ENCODE measurements at regions not wholly inside any gene's neighbourhood (a gene's known extent, or its start where the extent isn't known, plus 50 kb on each side); places are given as distances from the start of the nearest gene placed in this dataset.

DNA sequence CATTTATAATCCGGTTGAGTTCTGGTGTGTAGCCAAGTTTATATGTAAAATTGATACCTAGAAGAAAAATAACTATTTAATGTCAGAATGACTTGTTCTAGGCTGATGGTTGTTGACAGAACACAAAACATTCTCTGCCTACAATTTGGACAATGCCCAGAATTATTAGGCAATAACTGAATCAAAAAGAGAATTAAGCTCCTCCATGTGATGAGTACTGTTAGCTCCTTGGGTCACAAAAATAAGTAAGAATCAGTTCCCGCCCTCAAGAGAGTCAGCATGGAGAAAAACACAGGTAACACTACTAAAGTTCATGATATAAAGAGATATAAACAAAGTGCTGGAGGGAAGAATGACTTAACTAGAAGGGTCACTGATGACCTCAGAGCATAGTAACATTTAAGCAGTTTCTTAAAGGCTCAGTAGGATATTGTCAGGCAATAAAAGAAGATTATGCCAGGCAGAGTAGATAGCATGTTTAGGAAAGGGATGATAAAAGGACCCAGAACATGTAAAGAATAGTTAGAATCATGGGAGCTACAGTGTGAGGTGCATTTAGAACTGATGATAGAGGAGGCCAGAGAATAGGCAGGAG lies 200.5 kb upstream of the ACTBL2 start:
- no peak overlapping the region for H3K4me3 ChIP-seq (ENCODE audit: low read depth in 1 of 3, low read length in 3 of 3)
- TF ChIP-seq, protein P1, sequence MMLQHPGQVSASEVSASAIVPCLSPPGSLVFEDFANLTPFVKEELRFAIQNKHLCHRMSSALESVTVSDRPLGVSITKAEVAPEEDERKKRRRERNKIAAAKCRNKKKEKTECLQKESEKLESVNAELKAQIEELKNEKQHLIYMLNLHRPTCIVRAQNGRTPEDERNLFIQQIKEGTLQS (IDR thresholded peaks at IDR 0.05) = no peak
- no peak for TF ChIP-seq ZBTB33 (IDR thresholded peaks at IDR 0.05)
- no peak for TF ChIP-seq SP1 (IDR thresholded peaks at IDR 0.05)
- no peak for TF ChIP-seq RAD21 (IDR thresholded peaks at IDR 0.05)
- no peak for TF ChIP-seq EGR1 (IDR thresholded peaks at IDR 0.05; ENCODE audit: low read depth in 2 of 2)
- no peak for TF ChIP-seq GABPA (IDR thresholded peaks at IDR 0.05 in 1 of 2, conservative IDR thresholded peaks at IDR 0.05 in 1 of 2)
- no peak for TF ChIP-seq TAF1 (conservative IDR thresholded peaks at IDR 0.05)
- no peak for TF ChIP-seq HNF4A (conservative IDR thresholded peaks at IDR 0.05)
- no peak for TF ChIP-seq FOXA1 (IDR thresholded peaks at IDR 0.05)
- no peak for TF ChIP-seq RXRA (IDR thresholded peaks at IDR 0.05)
- no peak overlapping the region for H3K9ac ChIP-seq (ENCODE audit: low read depth in 1 of 2, low read length in 2 of 2)
- no peak for DNase-seq (ENCODE audit: low spot score)
- no peak overlapping the region for H3K27ac ChIP-seq (ENCODE audit: low read depth in 1 of 2, low read length in 2 of 2)
- no peaks in the 10 kb centered on the region for H3K27me3 ChIP-seq (ENCODE audit: control insufficient read depth in 4 of 4, insufficient read depth in 4 of 4, low read length in 3 of 4)
- H3K9me3 ChIP-seq (ENCODE audit: control insufficient read depth in 4 of 4, low read length in 3 of 4) = no peaks in the 10 kb centered on the region
- 77% methylated on average over 2 of the region's 2 CpGs for WGBS
- no peaks in the 10 kb centered on the region for H3K4me1 ChIP-seq (ENCODE audit: control insufficient read depth in 4 of 4, insufficient read depth in 4 of 4, low read length in 3 of 4)
- H3K36me3 ChIP-seq (ENCODE audit: control insufficient read depth in 4 of 4, insufficient read depth in 3 of 4, low read depth in 1 of 4, low read length in 3 of 4) = no peaks in the 10 kb centered on the region

GRCh38 chr5:57681942-57682341 lies 199.3 kb upstream of the ACTBL2 start:
- Histone ChIP-seq H3K36me3 (ENCODE audit: control insufficient read depth in 4 of 4, insufficient read depth in 3 of 4, low read depth in 1 of 4, low read length in 3 of 4) (no peaks in the 10 kb centered on the region), H3K9ac (ENCODE audit: low read depth in 1 of 2, low read length in 2 of 2) (no peak overlapping the region), H3K4me3 (ENCODE audit: low read depth in 1 of 3, low read length in 3 of 3) (no peak overlapping the region), H3K4me1 (ENCODE audit: control insufficient read depth in 4 of 4, insufficient read depth in 4 of 4, low read length in 3 of 4) (no peaks in the 10 kb centered on the region), H3K27me3 (ENCODE audit: control insufficient read depth in 4 of 4, insufficient read depth in 4 of 4, low read length in 3 of 4) (no peaks in the 10 kb centered on the region), H3K9me3 (ENCODE audit: control insufficient read depth in 4 of 4, low read length in 3 of 4) (no peaks in the 10 kb centered on the region), H3K27ac (ENCODE audit: low read depth in 1 of 2, low read length in 2 of 2) (no peak overlapping the region)
- WGBS = 95% methylated on average over 3 of the region's 3 CpGs
- DNase-seq (ENCODE audit: low spot score) = no peak
- TF ChIP-seq SP1 (IDR thresholded peaks at IDR 0.05) (no peak), NR2F2 (IDR thresholded peaks at IDR 0.05) (no peak), FOXA1 (IDR thresholded peaks at IDR 0.05) (no peak), YY1 (IDR thresholded peaks at IDR 0.05) (no peak)

DNA sequence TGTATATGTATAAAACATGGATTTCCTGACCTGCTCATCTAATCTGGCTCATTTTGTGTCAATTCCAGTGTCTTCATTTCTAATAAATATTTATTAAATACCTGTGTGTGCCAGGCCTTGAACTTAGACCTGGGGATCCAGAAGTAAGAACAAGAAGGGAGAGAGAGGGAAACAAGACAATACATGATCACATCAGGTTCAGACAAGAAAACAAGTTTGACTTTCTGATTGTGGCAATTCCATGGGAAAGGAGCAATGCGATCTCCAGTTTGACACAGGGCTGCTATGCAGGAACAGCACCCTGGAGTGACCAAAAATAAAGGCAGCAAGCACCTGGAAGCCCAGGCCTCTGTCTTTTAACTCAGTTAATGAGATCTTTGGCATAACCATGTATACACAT lies 198.1 kb upstream of the ACTBL2 start:
- Histone ChIP-seq H3K36me3 (ENCODE audit: control insufficient read depth in 4 of 4, insufficient read depth in 3 of 4, low read depth in 1 of 4, low read length in 3 of 4) (no peaks in the 10 kb centered on the region), H3K4me1 (ENCODE audit: control insufficient read depth in 4 of 4, insufficient read depth in 4 of 4, low read length in 3 of 4) (no peaks in the 10 kb centered on the region), H3K9me3 (ENCODE audit: control insufficient read depth in 4 of 4, low read length in 3 of 4) (no peaks in the 10 kb centered on the region), H3K9ac (ENCODE audit: low read depth in 1 of 2, low read length in 2 of 2) (no peak overlapping the region), H3K27me3 (ENCODE audit: control insufficient read depth in 4 of 4, insufficient read depth in 4 of 4, low read length in 3 of 4) (no peaks in the 10 kb centered on the region), H3K27ac (ENCODE audit: low read depth in 1 of 2, low read length in 2 of 2) (no peak overlapping the region), H3K4me3 (ENCODE audit: low read depth in 1 of 3, low read length in 3 of 3) (no peak overlapping the region)
- 95% methylated on average over 1 of the region's 1 CpG for WGBS
- no peak for DNase-seq (ENCODE audit: low spot score)
- TF ChIP-seq GABPA (IDR thresholded peaks at IDR 0.05 in 1 of 2, conservative IDR thresholded peaks at IDR 0.05 in 1 of 2) (no peak), EGR1 (IDR thresholded peaks at IDR 0.05; ENCODE audit: low read depth in 2 of 2) (no peak), HNF4A (conservative IDR thresholded peaks at IDR 0.05) (no peak), NR2F2 (IDR thresholded peaks at IDR 0.05) (no peak), JUND (IDR thresholded peaks at IDR 0.05) (no peak), SP1 (IDR thresholded peaks at IDR 0.05) (no peak), RAD21 (IDR thresholded peaks at IDR 0.05) (no peak), FOXA1 (IDR thresholded peaks at IDR 0.05) (no peak), ZBTB33 (IDR thresholded peaks at IDR 0.05) (no peak), YY1 (IDR thresholded peaks at IDR 0.05) (no peak), FOXA2 (IDR thresholded peaks at IDR 0.05) (no peak)
- TF ChIP-seq, protein P2, sequence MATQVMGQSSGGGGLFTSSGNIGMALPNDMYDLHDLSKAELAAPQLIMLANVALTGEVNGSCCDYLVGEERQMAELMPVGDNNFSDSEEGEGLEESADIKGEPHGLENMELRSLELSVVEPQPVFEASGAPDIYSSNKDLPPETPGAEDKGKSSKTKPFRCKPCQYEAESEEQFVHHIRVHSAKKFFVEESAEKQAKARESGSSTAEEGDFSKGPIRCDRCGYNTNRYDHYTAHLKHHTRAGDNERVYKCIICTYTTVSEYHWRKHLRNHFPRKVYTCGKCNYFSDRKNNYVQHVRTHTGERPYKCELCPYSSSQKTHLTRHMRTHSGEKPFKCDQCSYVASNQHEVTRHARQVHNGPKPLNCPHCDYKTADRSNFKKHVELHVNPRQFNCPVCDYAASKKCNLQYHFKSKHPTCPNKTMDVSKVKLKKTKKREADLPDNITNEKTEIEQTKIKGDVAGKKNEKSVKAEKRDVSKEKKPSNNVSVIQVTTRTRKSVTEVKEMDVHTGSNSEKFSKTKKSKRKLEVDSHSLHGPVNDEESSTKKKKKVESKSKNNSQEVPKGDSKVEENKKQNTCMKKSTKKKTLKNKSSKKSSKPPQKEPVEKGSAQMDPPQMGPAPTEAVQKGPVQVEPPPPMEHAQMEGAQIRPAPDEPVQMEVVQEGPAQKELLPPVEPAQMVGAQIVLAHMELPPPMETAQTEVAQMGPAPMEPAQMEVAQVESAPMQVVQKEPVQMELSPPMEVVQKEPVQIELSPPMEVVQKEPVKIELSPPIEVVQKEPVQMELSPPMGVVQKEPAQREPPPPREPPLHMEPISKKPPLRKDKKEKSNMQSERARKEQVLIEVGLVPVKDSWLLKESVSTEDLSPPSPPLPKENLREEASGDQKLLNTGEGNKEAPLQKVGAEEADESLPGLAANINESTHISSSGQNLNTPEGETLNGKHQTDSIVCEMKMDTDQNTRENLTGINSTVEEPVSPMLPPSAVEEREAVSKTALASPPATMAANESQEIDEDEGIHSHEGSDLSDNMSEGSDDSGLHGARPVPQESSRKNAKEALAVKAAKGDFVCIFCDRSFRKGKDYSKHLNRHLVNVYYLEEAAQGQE (IDR thresholded peaks at IDR 0.05) = no peak
- TF ChIP-seq, protein P3, sequence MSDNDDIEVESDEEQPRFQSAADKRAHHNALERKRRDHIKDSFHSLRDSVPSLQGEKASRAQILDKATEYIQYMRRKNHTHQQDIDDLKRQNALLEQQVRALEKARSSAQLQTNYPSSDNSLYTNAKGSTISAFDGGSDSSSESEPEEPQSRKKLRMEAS (IDR thresholded peaks at IDR 0.05) = no peak
- TF ChIP-seq, protein P4, sequence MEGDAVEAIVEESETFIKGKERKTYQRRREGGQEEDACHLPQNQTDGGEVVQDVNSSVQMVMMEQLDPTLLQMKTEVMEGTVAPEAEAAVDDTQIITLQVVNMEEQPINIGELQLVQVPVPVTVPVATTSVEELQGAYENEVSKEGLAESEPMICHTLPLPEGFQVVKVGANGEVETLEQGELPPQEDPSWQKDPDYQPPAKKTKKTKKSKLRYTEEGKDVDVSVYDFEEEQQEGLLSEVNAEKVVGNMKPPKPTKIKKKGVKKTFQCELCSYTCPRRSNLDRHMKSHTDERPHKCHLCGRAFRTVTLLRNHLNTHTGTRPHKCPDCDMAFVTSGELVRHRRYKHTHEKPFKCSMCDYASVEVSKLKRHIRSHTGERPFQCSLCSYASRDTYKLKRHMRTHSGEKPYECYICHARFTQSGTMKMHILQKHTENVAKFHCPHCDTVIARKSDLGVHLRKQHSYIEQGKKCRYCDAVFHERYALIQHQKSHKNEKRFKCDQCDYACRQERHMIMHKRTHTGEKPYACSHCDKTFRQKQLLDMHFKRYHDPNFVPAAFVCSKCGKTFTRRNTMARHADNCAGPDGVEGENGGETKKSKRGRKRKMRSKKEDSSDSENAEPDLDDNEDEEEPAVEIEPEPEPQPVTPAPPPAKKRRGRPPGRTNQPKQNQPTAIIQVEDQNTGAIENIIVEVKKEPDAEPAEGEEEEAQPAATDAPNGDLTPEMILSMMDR (IDR thresholded peaks at IDR 0.05; ENCODE audit: low read depth, low read length, missing input control) = no peak
- TF ChIP-seq, protein P1 (IDR thresholded peaks at IDR 0.05) = no peak

All from liver (tissue), 8 donors.